Cerebellar cortex (tissue), 1 donor: ENCODE measurements at regions not wholly inside any gene's neighbourhood (a gene's known extent, or its start where the extent isn't known, plus 50 kb on each side); places are given as distances from the start of the nearest gene placed in this dataset.

Experiments
- DNase-seq: peaks from one replicate; pipeline ENCODE4 v3.0.0-alpha.2; 2015; ENCODE audit warnings: low spot score

DNA sequence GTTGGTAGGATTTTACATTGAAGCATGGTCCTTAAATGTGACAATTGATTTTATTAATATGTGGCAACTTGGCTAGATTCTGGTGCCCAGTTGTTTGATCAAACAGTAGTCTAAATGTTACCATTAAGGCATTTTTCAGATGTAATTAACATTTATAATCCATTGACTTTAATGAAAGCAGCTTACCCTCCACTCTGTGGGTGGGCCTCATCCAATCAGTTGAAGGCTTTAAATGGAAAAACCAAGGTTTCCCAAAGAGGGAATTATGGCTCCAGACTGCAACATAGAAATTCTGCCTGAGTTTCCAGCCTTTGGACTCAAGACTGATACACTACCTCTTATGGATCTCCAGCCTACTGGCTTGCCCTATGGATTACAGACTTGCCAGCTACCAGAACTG is 1153.2 kb downstream of the BCL11B start:
- no peak for DNase-seq

DNA sequence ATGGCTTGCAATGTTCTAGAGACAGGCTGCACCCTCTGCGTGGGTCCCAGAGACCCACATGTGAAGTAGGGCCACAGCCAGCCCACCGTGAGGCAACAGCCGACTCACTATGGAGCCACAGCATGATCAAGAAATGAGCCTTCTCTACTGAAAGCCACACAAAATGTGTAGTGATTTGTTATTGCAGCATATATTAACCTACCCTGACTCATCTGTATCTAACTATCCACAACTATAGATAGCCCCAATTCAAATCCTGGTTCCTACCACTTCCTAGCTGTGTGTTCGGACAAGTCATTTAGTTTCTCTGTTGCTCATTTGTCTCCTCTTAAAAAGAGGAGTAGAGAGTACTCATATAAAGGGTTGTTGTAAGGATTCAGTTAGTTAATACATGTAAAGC is 1152.3 kb downstream of the BCL11B start:
- DNase-seq: no peak

DNA sequence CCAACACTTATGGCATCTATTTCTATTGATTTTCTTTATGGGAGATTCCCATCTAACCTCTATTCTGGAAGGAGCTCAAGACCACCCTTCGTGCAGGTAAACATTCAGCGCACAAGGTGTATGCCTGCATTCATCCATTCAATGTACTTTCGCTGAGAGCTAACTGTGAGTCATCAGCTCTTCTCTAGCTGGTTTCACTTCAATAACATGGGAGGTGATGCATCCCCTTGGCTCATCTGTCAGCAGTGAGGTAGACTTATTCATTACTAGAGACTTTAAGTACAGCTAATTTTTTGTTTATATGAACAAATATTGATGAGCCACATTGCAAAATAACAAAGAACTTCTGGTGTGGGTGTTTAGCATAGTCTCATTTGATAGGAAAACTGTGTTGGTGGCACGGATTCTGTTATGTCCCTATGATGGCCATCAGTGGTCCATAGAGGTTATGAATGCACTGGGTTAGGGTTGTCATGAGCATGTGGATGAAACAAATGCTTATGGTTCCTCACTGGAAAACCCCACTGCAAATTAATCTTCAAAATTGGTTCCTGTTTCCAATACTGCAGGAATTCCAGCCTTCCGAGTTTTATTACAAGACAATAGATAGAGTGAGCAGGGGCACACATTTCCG is 1151.0 kb downstream of the BCL11B start:
- no peak for DNase-seq

DNA sequence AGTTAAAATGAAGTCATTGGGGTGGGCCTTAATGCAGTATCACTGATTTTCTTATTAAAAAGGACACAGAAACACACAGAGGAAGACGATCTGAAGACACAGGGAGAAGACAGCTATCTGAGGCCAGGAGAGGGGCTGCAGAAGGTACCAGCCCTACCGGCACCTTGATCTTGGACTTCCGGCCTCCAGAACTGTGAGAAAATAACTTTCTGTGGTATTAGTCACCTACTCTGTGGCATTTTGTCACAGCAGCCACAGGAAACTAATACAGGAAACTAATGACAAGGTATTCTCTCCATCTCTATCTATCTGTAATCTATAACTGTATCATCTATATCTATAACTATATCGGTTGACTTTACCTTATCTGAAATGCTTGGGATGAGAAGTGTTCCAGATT is 1149.5 kb downstream of the BCL11B start:
- no peak for DNase-seq

DNA sequence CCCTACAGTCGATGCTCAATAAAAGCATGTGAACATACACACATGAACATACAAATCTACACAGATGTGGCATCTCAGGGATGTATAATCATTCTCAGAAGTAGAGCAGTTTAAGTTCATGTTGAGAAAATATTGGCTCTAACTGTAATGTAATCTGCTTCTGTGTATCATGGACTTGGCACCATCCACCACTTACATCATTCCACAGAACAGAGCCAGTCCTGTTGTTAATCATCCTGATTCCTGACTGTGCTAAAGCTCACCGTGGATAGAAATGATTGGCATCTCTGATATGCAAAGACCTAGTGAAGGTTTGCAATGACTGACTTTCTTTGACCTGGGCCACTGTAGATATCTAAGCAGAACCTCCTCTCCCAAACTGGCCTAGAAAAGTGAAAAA is 1141.3 kb downstream of the BCL11B start:
- DNase-seq: peak; percentile 78

DNA sequence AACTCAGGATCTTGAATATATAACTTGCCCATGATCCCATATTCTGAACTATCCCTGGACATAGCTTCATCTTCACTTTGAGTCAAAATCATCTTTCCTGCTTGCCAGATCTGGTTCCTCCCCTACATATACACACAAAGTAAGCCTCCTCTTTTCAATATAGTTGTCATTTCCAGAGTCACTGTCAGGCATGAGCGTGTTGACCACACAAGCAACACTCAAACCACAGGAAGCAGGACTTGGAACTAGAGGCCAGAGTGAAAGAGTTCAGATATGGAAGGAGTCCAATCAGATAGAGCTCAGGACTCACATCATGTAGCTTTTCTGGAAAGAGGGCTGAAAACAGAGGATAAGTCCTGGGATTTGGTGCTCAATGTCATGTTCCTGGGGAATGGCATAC is 1140.6 kb downstream of the BCL11B start:
- no peak for DNase-seq

DNA sequence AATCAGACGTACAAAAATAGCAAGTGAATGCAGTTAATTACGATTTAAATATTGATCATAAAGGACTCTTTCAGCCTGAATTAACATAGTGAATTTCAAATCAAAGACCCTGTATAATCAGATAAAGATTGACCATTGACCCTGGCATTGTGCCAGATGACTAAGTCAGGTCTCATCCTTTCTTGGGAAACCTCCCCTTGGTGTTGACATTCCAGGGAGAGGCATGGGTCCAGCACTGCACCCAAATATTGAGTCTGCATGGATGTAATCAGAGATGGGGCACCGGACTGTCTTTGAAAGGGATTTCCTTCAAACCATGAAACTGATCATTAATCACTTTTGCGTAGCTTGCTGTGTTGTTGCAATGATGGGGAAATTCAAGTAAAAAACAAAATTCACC is 1138.2 kb downstream of the BCL11B start:
- DNase-seq: no peak

DNA sequence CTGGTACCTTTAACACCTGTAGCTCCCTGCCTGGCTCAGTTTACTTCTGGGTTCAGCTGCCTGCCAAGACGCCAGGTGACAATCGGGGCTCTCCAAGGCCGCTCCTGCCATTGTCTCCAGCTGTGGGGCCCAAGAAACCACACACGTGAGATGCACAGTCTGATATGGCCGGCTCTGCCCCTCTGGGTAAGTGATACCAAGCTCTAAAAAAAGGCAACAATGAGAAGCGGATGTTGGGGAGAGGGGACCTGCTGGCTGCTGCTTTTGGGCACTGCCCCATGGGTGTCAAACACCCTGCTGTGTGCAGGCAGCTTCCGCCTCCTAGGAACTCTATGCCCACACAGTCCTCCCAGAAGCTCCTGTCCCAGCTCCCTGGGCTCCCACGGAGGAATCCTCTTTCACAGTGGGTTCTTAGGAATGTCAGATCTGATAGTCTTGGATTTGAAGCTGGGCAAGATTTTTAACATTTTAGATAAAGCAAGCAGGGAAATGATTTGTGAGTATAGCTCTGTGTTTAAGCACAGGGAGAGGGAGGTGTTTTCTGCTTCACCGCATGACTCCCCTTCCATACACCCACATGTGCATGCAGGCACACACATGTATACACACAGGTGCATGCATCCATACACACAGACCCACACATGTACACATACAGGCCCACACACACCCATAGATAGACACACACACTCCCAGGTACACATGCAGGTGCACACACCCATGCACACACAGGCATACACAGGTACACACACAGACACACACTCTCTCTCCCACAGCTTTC is 1135.8 kb downstream of the BCL11B start:
- no peak for DNase-seq

DNA sequence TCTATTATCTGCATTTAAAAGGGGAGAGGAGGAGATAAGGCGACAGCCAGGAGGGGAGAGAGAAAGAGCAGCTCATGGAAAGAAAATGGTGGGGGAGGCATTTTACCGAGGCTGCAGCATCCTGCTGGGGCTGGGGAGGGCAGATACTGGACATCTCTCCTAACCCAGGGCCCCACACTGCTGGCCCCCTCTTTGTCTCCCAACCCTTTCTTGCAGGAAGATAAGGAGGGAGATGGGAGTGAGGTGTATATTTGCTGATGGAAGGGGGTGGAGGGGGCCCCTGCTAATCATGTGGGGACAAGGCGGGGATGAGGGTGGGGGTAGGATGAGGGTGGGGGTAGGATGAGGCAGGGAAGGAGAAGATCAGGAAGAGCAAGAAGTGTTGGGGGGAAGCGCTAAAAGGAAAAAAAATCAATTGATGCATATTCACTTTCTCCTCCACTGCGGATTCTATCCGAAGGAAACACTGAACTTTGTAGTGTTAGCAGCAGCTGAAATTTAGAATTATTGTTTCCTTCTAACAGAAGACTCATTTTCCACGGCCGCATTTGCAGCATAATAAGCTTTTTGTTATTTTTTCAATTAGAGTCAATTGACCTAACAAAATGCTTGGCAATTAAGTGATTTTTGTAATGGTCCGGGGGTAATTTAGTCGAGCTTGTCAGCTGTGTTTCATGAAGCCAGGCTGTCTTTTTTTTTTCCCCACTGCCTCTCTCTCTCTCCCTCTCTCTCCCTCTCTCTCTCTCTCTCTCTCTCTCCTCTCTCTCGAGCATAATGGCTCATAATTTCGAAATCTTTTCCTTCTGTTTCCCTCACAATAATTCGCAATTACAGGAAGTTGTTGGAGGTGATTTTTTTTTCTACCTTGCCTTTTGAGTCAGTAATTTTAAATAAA is 1134.6 kb downstream of the BCL11B start:
- no peak for DNase-seq

DNA sequence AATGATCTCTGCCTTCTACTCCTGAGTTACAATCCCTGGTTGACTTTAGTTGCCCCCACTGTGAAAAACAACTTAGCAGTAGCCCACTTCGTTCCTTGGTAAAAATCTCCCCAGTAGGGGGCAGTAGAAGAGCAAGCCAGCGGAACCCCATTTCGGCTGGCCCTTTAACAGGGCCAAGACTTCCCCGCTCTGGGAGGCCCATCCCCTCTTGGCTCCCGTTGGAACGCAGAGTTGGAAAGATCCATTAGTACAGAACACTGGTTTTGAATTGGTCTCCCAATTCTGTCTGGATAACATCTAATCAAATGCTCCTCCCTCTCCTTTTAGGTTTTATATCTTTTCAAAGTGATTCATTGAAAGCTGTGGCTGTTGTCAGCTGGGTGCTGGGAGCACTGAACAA is 1133.3 kb downstream of the BCL11B start:
- no peak for DNase-seq

DNA sequence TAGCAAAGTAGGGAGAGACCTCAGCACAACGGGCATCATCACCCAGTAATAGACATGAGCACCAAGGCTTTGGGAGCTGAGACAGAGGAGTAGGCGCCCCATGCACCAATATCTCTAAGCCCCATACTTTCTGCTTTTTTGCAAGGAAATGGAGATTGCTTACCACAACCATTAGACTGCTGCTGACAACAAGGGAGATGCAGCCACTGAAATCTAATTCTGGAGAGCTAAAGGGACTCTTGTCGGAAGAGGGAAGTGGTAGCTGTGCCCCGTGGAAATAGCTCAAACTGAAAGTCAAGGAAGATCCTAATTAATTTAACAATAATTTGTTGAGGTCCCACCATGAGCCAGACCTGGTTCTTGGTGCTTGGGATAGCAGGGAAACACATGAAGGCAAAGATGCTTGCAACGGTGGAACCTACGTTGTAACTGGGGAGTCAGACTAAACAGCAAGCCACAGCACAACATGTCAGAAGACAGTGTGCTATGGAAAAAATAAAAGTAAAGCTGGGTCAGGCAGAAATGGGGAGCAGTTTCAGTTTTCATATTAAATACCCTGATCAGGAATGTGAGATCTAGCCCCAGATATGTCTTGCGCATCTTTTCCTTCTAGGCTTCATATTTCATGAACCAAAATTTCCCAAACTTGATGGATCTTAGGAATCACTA is 1131.0 kb downstream of the BCL11B start:
- DNase-seq: no peak

DNA sequence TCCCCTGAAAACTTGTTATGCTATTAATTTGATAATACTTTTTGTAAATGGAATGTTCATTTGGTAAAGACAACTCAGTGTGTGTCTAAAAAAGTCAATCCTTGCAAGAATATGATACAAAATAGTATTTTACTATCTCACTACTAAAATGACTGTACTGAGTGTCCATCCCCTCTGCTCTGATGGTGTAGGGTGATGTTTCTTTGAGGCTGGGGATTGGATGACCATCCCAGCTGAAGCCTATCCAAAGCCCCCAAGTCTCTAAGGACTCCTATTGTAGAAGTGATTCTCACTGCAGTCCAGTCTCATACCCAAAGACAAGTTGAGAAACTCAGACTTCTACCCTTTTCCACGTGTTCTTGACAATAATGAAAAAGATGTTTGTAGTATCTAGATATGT is 1128.4 kb downstream of the BCL11B start:
- DNase-seq: no peak

DNA sequence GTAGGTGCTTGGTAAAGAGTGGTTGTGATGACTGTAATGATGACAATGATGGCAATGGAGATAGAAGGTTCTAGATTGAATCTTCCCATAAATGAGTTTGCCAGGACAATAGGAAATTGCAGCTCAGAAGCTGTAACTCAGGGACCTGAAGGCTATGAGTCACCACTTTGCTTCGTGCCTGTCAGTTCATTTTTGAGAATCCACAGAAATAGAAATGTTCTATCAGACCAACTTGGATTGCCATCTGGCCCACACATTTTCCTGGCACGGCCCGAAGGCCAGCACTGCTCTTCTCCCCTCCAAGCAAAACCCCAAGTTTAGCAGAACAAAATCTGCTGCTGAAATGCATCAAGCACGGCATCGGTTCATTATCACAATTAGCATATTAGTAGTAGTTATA is 1127.0 kb downstream of the BCL11B start:
- DNase-seq: peak; percentile 98

DNA sequence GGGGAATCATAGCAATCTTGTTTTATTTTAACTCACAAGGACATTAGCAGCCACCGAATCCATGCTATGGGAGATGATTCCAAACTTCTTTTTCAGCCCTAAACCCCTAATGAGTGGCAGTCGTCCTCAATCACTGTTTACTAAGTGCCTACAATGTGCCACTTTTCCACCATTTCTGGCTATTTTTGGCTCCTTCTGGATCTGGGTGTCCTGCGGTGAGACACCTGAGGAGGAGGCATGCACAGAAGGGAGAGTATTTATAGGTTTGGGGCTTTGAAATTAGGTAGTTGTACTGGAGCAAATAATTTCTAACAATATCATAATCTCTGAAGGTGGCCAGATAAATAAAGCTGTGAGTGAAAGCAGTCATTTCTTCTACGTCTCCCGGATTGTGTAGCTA is 1125.6 kb downstream of the BCL11B start:
- peak; percentile 94 for DNase-seq

DNA sequence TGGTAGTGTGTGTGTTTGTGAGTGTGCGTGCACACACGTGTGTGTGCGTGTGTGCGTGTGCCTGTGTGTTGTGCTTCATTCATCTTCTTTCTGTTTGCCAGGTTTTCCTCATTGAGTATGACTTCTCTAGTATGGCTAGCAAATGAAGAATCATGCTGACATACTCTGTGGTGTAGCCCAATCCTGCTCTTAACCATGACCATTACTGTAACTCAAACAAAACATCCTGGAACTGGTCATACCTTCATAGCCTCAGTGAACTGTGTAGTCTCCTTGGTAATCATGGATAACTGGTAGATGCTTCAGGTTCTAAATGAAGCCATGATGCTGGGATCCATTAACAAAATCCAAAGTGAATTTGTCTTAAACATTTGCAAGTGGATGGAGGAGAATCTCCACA is 1117.7 kb downstream of the BCL11B start:
- no peak for DNase-seq

DNA sequence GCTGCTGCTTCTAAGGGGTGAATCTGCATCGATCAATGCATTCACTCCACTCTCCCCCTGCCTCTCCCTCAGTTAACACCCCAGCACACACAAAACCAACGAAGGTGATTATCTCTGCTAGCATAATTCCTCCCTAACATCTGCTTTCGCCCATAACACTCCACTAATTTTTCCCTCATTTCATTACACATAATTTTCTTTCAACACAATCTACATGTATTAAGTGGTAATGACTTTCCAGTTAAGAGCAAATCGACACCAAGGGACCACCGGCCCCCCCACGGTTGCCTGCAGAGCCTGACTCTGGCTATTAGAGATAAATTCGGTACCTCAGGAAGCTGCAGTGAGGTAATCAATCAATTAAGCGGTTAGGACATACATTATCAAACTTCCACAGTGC is 1115.6 kb downstream of the BCL11B start:
- DNase-seq: no peak

DNA sequence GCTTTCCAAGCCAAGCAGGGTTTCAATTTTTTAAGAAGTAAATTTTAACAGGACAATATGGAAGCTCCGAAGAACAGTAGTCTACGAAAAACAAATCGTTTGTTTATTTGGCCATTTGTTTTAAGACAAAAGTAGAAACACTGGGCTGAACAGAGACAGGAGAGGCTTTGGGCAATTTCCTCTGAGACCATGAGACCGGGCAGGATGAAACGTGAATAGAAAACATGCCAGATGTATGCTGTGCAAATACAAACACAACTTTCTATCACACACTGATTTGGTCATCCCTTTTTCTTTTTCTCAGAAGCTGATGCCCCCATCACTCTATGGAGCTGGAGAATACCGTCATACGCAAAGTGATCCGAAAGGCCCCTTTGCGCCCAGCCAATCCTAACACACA is 1111.1 kb downstream of the BCL11B start:
- DNase-seq: no peak

DNA sequence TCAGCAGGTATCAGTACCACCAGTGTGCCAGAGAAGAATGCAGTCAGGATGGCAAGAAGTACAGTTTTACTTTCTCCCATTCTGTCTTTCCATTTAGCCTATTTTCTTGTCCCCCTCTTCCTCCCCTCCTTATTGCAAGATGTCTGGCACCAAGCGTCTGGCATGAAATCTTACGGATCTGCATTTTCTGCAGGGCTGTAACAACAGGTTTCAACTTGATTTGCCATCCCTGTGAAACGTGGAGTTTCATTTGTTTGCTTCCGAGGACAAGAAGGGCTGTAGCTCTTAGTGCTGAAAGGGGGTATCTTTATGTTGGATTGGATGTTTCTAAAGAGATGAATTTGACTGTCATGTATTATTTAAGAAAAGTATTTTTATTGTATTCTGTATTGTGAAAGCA is 1110.6 kb downstream of the BCL11B start:
- no peak for DNase-seq

DNA sequence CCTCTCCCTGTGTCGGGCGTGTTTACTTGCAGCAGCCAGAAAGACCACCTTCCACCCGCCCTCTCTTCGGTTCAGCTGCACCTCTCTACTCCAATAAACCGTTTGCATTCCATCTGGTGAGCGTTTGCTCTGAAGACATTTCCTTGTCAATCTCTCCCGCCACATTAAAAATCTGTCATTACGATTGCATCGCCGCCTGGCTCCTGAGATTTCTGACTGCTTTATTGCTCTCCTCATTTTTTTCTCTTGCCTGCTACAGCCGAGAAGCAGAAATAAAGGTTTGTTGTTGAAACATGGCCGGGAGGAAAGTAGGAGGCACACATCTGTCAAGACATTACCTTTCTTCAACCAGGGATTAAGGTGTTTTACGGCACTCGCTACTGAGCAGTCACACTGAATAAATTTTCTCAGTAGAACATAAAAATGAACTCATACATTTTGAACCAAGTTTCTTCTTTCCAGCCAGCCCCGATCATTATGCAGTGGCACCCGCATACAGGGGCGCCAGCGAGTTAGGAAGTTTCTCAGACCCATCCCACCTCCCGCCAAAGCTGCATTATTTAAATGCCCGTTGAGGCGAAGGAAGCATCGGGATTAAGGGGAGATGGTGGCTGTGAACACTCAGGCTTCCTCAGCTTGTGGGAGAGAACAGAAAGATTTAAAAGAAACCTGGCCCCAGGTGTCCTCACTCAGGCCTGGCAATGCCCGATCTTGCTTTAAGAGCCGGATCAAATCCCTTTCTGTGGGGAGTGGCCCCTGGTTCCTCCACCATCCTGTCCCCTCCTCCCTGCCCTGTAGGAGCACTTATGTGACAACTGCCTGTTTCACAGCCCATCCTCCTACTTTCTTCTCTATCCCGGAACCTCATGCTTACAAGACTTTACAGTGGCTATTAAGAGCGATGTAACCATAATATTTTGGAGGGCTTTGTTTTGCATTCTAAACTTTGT is 1108.9 kb downstream of the BCL11B start:
- DNase-seq: no peak

DNA sequence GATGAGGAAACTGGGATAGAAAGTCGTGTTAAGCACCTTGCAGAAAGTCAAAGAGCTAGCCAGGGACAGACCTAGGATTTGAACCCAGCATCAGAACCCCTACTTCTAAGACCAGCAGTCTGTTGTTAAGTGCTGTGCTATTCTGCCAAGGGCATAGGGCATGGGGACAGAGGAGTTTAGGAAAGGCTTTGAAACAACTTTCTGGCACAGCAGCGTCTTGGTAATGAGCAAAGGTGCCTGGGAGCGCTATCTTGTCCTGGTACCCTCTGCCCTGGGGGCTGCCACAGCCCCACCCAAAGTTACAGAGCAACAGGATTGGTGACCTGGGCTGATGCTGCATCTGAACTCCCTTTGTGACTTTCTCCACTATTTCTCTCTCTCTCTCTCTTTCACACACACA is 1108.1 kb downstream of the BCL11B start:
- DNase-seq: no peak

DNA sequence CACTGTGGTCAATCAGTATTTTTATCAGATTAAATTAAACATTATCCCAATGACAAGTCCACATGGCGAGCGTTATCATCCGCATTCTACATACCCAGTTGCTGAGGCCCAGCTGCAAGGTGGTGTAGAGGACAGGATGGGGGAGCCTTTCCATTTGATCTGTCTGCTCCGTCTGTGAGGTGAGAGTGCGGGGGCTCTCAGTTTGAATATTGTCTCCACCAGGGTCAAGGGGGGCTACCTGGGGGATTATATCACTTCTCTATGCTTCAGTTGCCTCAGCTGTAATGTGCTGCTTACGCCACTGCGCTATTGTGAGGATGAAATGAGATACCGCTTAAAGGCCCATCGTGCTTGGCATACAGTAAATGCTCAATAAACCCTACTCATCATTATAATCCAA is 1106.0 kb downstream of the BCL11B start:
- no peak for DNase-seq
